ENCODE measurements at regions not wholly inside any gene's neighbourhood (a gene's known extent, or its start where the extent isn't known, plus 50 kb on each side); places are given as distances from the start of the nearest gene placed in this dataset.
A peak's percentile ranks its signal among the peaks of the same experiment; 100 is the strongest.

GRCh38 chr1:55622074-55622473, 406.9 kb upstream of the USP24 start:
- DNase-seq (ENCODE audit: low read depth) = no peak

- no peak for DNase-seq (ENCODE audit: low read depth)
Measured at GRCh38 chr1:55618199-55618598, 403.0 kb upstream of the USP24 start.

- no peak for DNase-seq (ENCODE audit: low read depth)
Measured at GRCh38 chr1:55617288-55617982, 402.3 kb upstream of the USP24 start.

- no peak for DNase-seq (ENCODE audit: low read depth)
Measured at GRCh38 chr1:55612988-55613387, 397.8 kb upstream of the USP24 start.

- no peak for DNase-seq (ENCODE audit: low read depth)
Measured at GRCh38 chr1:55611123-55611522, 396.0 kb upstream of the USP24 start.

- DNase-seq (ENCODE audit: low read depth) = no peak
Measured at GRCh38 chr1:55610203-55610602, 395.0 kb upstream of the USP24 start.

- no peak for DNase-seq (ENCODE audit: low read depth)
Measured at GRCh38 chr1:55609630-55610029, 394.5 kb upstream of the USP24 start.

GRCh38 chr1:55605155-55605554, 390.0 kb upstream of the USP24 start:
- DNase-seq (ENCODE audit: low read depth) = no peak

- no peak for DNase-seq (ENCODE audit: low read depth)
Measured at GRCh38 chr1:55604749-55605148, 389.6 kb upstream of the USP24 start.

- DNase-seq (ENCODE audit: low read depth) = no peak
Measured at GRCh38 chr1:55604179-55604578, 389.0 kb upstream of the USP24 start.

- DNase-seq (ENCODE audit: low read depth) = no peak
Measured at GRCh38 chr1:55600242-55600641, 385.1 kb upstream of the USP24 start.

GRCh38 chr1:55597910-55598309, 382.7 kb upstream of the USP24 start:
- no peak for DNase-seq (ENCODE audit: low read depth)

- no peak for DNase-seq (ENCODE audit: low read depth)
Measured at GRCh38 chr1:55594701-55595100, 379.5 kb upstream of the USP24 start.

- DNase-seq (ENCODE audit: low read depth) = no peak
Measured at GRCh38 chr1:55593298-55593697, 378.1 kb upstream of the USP24 start.

GRCh38 chr1:55592122-55592521, 377.0 kb upstream of the USP24 start:
- DNase-seq (ENCODE audit: low read depth) = no peak

GRCh38 chr1:55589671-55590297, 374.6 kb upstream of the USP24 start:
- DNase-seq (ENCODE audit: low read depth) = no peak

GRCh38 chr1:55588309-55588708, 373.1 kb upstream of the USP24 start:
- DNase-seq (ENCODE audit: low read depth) = no peak

GRCh38 chr1:55586771-55587170, 371.6 kb upstream of the USP24 start:
- no peak for DNase-seq (ENCODE audit: low read depth)

GRCh38 chr1:55585402-55585792, 370.2 kb upstream of the USP24 start:
- no peak for DNase-seq (ENCODE audit: low read depth)

GRCh38 chr1:55584526-55585401, 369.6 kb upstream of the USP24 start:
- no peak for DNase-seq (ENCODE audit: low read depth)

- no peak for DNase-seq (ENCODE audit: low read depth)
Measured at GRCh38 chr1:55582084-55582483, 366.9 kb upstream of the USP24 start.

GRCh38 chr1:55580845-55581332, 365.7 kb upstream of the USP24 start:
- DNase-seq (ENCODE audit: low read depth) = peak; percentile 80
